AG09309 (cell line): ENCODE measurements at regions not wholly inside any gene's neighbourhood (a gene's known extent, or its start where the extent isn't known, plus 50 kb on each side); places are given as distances from the start of the nearest gene placed in this dataset.

Experiments
- DNase-seq: peaks from one replicate; pipeline ENCODE4 v3.0.0-alpha.2; 2010; ENCODE audit warnings: low read depth
- H3K4me3 ChIP-seq: 2 replicates; pipeline ENCODE4 v1.5.1; 2011; ENCODE audit warnings: mild to moderate bottlenecking, low read depth, low read length, moderate library complexity; ENCODE audit not compliant: control insufficient read depth
- TF ChIP-seq, protein P1 (sequence below): IDR thresholded peaks from 2 replicates; pipeline ENCODE4 v1.5.1; 2011; ENCODE audit warnings: mild to moderate bottlenecking, low read depth, low read length, inconsistent platforms; ENCODE audit not compliant: insufficient read depth, control insufficient read depth; ENCODE audit errors: missing control alignments

- DNase-seq = no peak
- no peak overlapping the region for H3K4me3 ChIP-seq
- TF ChIP-seq, protein P1, sequence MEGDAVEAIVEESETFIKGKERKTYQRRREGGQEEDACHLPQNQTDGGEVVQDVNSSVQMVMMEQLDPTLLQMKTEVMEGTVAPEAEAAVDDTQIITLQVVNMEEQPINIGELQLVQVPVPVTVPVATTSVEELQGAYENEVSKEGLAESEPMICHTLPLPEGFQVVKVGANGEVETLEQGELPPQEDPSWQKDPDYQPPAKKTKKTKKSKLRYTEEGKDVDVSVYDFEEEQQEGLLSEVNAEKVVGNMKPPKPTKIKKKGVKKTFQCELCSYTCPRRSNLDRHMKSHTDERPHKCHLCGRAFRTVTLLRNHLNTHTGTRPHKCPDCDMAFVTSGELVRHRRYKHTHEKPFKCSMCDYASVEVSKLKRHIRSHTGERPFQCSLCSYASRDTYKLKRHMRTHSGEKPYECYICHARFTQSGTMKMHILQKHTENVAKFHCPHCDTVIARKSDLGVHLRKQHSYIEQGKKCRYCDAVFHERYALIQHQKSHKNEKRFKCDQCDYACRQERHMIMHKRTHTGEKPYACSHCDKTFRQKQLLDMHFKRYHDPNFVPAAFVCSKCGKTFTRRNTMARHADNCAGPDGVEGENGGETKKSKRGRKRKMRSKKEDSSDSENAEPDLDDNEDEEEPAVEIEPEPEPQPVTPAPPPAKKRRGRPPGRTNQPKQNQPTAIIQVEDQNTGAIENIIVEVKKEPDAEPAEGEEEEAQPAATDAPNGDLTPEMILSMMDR = no peak
Observed at GRCh38 chr5:138702166-138703077, 50.8 kb upstream of the CTNNA1 start.

DNA sequence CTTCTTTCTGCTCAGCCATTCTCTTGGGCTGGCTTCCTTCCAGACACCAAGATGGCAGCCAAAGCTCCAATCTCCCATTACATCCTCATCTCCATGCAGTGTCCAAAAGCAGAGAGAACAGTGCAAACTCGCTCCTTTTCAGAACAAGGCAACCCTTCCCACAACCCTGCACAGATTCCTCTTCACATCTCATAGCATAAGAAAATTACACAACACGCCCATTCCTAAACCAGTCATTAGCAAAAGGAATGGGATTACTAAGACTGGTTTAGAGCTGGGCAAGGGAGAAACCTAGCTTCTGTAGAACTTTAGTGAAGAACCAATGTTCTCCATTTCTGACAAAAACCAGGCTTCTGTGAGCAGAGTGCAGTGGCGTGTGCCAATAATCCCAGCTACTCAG, 51.5 kb upstream of the CTNNA1 start:
- TF ChIP-seq, protein P1 = no peak
- no peak for DNase-seq

DNA sequence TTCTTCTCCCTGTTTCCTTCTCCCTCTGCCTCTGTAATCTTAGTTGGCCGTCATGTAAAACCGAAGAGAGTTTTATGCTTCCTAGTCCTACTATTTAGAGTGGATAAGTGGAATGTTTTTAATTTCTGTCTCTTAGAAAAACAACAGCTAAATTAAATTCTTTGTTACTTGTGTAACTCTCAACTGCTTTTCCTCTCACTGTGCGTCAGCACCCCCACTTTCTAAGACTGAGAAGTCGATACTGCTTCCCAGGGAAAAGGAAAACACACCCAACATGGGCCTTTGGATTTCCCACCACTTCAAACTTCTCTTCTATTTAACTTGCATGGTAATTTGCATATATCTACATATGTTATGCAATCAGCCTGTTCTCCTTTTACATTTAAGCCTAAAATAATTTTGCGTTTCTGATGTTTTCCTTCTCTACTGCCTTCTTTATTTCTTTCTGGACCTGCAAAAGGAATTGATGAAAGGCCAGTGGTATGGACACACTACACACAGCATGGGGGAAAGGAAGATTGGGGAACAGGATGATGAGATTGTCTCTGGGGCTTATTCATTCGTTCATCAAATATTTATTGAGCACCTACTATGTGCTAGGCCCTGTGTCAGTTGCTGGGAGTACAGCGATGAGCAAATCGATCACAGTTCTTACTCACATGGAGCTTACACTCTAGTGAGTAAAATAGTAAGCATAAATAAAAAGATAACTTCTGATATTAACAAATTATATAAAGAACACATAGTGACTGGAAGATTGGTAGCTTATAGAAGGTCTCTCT, 52.5 kb upstream of the CTNNA1 start:
- TF ChIP-seq, protein P1 = no peak
- DNase-seq = no peak
- H3K4me3 ChIP-seq = no peak overlapping the region

More for the DNA sequence above, 51.5 kb upstream of the CTNNA1 start:
- no peak overlapping the region for H3K4me3 ChIP-seq

- no peak for DNase-seq
- TF ChIP-seq, protein P1 = no peak
- H3K4me3 ChIP-seq = no peak overlapping the region
Observed at GRCh38 chr5:138699482-138699881, 53.7 kb upstream of the CTNNA1 start.

DNA sequence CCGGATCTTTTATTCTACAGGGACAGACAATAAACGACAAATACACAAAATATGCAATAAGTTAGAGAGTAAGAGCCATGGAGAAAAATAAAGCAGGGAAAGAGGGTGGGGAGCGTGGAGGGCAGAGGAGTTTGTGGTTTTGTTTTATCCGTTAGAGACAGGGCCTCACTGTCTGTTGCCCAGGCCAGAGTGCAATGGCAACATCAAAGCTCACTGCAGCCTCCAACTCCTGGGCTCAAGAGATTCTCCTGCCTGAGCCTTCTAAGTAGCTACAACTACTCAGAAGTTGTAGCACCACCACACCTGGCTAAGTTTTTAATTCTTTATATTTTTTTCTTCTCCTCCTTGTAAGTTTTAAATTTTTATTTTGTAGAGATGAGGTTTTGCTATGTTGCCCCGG, 54.5 kb upstream of the CTNNA1 start:
- TF ChIP-seq, protein P1 = no peak
- no peak overlapping the region for H3K4me3 ChIP-seq
- DNase-seq = no peak

DNA sequence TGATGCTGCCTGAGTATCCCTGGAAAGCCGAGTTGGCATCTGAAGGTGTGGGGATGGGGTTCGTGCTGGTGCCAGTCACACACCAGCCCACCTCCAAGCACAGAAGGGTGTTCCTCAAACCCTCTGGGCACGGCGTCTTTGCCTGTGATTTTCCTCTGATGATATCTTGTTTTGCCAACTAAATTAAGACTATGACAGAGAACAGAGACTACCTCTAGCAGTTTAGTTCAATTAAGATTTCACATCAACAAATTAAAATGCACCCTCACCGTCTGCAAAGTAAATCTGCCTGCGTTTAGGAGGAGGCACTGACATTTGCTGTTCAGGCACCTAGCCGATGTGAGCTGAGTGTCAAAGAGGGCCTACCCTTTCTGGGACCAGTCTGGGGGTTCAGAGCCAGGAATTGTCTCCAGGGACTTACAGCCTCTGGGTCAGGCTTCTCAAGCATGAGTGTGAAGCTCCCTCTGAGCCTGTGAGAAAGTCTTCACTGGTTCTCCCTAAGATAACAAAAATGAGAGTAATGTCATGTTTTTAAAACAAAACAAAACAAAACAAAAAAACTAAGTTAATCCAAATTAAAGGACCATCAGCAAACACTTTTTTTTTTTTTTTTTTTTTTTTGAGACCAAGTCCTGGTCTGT, 55.4 kb upstream of the CTNNA1 start:
- no peak overlapping the region for H3K4me3 ChIP-seq
- no peak for DNase-seq
- TF ChIP-seq, protein P1 = no peak
